Activated effector memory CD4-positive, alpha-beta T cell treated with anti-CD3 and anti-CD28 coated beads, Interleukin-2, amount 50 U/mL, for 16 hours (primary cell): ENCODE measurements at regions not wholly inside any gene's neighbourhood (a gene's known extent, or its start where the extent isn't known, plus 50 kb on each side); places are given as distances from the start of the nearest gene placed in this dataset.
A peak's percentile ranks its signal among the peaks of the same experiment; 100 is the strongest.
"Not testable (repeated sequence)": the region's sequence is repeated elsewhere in the genome, so short reads cannot be mapped to it uniquely, and the experiment has no call there.

Experiments used
- DNase-seq: peaks from one replicate; pipeline ENCODE4 v3.0.0-alpha.2; 2020

DNA sequence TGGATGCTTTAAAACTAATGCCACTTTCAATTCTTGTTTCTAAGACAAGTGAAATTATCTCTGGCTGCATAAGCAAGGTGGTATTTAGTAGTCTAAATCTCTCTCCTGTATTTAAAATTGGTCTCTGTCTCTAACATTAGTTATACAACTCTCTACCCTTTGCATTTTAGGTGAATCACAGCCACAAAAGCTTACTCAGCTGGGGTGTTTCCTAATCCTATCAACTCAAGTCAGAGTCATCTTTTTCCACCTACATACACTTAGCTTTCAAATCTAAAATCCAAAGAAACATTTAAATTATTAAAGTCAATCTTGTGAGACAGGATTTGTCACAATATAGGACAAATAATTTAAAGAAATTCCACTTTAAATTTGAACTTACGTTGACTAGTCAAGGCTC, 255.1 kb upstream of the CXADR start:
- no peak for DNase-seq

DNA sequence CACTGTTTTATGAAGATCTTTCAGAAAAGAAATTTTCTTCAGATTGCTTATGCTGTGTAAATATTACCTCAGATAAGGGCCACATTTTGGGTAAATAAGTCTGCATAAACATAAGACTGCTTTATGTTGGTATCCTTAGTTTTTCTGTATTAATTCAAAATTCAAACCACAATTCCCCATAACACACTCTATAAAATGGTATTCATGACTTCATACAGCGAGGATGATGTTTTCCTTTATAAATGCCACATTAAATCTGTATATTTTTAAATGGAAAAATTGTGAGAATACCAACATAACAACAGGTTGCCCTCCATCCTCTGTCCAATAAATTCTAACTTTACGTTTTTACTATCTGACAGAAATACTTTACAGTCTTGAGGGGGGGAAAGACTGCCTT, 248.7 kb upstream of the CXADR start:
- DNase-seq: no peak

DNA sequence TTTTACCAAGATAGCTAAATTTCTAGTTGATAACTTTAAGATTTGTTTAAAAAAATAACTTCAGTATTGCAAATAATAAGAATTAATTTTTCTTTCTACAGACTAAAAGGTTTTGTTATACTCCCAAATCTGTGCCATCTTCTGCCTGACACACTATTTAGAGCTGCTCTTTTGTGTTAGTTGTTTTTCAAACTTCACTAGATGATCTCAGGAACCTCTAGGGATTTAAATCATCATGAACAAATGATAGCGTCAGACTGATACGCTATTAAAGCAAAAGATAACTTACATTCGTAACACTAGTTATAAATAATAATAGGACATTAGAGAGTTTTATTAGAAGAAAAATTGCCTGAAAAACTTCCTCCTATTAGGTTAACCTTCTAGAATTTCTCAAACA, 243.1 kb upstream of the CXADR start:
- no peak for DNase-seq

DNA sequence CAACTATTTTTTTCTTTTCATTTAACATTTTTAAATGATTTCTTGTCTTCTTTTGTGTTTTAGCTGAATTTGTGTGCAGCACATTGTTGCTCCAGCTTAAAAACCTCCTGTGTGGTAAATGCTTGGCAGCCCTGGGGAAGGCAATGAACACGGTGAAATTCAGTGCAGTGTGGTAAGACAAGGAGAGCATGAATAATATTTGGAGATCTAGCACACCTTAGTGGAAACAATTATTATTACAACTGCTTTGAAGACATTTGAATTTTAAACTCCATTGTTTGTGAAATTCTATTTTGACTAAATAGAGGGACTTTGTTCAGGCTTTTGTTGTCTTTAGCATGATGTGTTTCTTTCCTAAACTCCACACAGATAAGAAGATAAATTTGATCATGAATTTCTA, 242.6 kb upstream of the CXADR start:
- no peak for DNase-seq

DNA sequence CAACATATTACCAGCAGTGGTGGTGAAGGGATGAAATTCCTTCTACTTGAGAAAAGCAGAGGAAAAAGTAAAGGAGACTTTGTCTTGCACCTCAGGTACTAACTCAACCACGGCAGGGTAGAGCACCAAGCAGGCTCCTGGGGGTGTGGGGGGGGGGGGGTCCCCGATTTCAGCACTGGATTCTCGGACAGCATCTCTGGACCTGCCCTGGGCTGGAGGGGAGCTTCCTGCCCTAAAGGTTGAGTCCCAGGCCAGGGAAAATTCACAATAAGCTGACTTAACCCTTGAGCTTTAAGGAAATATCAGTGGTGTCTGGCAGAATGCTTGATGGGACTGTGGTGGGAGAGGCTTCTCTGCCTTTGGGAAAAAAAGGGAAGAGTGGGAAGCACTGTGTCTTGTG, 233.2 kb upstream of the CXADR start:
- DNase-seq: no peak

DNA sequence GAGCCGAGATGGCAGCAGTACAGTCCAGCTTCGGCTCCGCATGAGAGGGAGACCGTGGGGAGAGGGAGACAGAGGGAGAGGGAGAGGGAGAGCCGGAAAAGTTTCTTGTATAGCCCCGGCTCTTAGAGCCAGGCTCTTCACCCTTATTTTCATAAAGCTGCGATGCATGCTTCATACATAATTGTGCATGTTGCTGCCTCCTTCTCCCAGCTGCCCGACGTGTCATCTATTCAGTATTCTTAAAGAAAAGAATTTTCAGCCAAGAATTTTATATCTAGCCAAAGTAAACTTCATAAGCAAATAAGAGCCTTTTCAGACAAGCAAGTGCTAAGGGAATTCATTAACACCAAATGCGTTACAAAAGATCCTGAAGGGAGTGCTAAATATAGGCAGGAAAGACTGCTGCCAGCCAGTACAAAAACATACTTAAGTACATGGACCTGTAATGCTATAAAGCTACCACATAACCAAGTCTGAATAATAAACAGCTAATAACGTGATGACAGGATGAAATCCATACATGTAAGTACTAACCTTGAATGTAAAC, 219.8 kb upstream of the CXADR start:
- not testable (repeated sequence) for DNase-seq

DNA sequence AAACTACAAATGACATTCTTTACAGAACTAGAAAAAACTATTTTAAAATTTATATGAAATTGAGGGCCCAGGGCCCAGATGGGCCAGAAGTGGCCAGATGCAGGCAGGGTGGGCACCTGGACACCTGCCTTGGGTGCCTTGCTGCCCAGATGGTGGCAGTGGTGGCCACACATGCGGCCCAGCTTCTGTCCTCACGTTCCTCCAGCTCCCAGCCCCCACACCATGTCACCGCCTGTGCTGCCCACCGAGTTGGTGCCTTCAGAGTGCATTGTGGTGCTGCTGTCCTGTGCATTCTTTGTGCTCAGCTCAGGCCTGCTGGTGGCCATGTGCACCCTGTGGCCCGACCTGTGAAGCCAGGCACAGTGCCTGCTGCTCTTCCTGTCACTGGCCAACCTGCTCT, 216.8 kb upstream of the CXADR start:
- DNase-seq: no peak

DNA sequence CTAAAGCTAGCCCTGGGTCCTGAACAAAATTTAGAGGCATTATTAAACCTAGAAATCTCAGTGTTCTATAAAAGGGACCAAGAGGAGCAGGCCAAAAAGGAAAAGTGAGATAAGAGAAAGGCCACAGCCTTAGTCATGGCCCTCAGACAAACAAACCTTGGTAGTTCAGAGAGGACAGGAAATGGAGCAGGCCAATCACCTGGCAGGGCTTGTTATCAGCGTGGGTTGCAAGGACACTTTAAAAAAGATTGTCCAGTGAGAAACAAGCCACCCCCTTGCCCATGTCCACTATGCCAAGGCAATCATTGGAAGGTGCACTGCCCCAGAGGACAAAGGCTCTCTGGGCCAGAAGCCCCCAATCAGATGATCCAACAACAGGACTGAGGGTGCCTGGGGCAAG, 213.3 kb upstream of the CXADR start:
- not testable (repeated sequence) for DNase-seq

DNA sequence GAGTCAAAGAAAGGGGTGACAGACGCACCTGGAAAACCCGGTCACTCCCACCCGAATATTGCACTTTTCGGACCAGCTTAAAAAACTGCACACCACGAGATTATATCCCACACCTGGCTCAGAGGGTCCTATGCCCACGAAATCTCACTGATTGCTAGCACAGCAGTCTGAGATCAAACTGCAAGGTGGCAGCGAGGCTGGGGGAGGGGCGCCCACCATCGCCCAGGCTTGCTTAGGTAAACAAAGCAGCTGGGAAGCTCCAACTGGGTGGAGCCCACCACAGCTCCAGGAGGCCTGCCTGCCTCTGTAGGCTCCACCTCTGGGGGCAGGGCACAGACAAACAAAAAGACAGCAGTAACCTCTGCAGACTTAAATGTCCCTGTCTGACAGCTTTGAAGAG, 185.1 kb upstream of the CXADR start:
- DNase-seq: not testable (repeated sequence)

DNA sequence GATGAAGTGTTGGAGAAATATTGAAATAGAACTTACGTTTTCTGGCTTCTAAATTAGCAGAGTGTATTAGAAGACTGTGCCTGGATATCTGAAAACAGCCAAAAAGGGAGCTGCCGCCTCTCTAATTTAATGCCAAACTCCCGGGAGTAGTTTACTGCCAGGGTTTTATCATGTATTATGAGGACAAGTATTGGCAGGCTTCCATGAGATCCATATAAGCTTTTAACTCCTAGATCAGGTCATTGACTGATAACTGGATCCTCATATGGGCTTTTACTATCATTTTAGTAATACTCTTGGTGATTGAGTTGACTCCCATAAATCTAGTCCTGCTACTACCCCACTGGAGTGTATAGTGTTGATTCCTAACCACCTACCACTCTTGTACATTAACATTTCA, 178.4 kb upstream of the CXADR start:
- DNase-seq: no peak

DNA sequence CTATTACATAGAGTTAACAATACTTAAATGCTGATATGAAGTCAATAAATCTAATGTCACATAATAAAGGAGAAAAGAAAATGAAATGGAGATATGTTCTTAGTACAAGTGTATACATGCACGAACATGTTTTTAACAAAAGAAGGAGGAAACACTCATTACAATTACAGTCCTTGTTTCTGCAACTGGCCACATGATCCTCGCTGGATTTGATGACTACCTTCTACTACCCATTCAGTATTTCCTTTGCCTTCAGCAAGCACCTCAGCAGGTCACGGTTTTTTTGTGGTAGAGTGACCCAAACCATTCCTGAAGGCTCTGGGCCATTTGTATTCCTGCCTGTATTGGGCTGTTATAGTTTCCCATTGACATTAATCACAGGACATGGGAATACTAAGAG, 172.8 kb upstream of the CXADR start:
- no peak for DNase-seq

DNA sequence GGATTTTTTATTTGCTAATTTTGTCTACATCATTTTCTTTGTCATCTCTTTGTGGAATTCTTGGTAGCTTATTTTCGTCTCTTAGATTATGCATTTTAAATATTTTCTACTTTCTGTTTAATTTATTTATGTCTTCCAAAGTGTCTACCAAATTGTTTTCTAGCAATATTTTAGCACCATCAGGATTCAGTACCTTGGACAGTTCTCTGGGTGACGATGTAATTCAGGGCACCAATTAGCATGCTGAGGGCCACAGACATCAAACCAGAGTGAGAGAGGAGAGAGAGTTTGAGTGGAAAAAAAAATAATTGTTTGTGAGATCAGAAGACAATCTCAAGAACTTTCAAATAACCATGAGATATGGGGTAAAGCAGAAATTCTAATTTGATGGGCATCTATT, 169.8 kb upstream of the CXADR start:
- DNase-seq: no peak

DNA sequence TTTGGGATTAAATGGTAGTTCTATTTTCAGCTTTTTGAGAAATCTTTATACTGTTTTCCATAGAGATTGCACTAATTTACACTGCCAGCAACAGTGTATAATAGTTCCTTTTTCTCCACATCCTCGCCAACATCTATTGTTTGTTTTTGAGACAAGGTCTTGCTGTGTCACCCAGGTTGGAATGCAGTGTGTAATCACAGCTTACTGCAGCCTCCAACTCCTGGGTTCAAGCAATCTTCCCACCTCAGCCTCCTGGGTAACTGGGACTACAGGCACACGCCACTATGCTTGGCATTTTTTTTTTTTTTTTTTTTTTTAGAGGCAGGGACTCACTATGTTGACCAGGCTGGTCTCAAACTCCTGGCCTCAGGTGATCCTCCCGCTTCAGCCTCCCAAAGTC, 164.5 kb upstream of the CXADR start:
- DNase-seq: no peak

DNA sequence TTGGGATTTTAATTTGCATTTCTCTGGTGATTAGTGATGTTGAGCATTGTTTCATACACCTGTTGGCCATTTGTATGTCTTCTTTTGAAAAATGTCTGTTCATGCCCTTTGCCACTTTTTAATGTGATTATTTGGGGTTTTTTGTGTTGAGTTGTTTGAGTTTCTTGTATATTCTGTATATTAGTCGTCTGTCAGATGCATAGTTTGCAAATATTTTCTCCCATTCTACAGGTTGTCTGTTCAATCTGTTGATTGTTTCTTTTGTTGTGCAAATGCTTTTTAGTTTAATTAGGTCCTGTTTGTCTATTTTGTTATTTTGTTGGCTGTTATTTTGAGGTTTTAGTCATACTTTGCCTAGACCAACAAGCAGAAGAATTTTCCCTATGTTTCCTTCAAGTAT, 164.0 kb upstream of the CXADR start:
- DNase-seq: no peak

DNA sequence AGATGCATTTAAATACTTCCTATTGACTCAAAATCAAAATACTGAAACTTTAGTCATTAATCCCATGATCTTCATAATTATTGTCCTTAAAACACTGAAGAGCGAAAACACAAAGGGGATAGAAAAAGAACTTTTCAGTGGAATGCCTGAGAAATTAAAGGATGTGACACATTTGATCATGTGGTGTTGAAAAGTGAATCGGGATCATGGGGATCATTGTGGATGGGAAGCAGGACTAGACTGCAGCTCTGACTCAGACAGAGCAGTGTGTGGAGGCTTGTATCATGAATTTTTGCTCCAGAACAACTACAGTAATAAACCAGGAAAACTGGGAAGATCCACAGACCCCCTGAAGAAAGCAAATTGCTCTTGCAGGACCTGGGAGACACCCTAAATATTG, 161.1 kb upstream of the CXADR start:
- DNase-seq: no peak

DNA sequence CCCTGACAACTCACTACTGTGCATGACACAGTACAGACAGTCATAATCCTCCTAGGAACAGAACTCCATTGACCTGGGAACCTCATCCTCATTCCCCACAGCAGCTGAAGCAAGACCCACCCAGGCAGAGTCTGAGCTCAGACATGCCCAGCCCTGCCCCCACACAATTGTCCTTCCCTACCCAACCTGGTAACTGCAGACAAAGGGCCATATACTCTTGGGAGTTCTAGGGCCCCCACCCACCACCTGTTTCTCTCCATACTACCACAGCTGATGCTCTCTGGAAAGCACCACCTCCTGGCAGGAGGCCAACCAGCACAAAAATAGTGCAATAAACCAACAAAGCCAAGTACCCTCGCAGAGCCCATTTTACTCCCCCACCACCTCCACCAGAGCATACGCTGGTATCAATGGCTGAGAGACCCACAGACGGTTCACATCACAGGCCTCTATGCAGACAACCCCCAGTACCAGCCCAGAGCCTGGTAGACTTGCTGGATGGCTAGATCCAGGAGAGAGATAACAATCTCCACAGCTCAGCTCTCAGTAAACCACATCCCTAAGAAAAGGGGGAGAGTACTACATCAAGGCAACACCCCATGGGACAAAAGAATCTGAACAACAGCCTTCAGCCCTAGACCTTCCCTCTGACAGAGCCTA, 159.7 kb upstream of the CXADR start:
- DNase-seq: no peak

DNA sequence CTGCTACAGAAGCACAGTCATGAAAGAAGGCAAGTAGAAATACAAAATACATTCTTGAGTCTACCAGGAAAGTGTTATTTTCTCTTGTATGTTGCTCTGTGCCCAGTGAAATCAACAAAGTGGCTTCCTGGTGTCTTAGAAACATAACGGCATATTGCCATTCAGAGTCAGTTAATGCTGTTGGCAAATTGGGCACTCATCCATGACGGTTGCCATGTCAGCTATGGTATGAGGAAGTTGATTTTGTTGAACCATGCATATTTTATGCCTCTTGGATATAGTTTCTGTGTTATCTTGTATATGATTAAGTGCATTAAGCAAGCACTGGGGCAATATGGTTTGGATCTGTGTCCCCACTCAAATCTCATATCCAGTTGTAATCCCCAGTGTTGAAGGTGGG, 153.1 kb upstream of the CXADR start:
- DNase-seq: no peak

DNA sequence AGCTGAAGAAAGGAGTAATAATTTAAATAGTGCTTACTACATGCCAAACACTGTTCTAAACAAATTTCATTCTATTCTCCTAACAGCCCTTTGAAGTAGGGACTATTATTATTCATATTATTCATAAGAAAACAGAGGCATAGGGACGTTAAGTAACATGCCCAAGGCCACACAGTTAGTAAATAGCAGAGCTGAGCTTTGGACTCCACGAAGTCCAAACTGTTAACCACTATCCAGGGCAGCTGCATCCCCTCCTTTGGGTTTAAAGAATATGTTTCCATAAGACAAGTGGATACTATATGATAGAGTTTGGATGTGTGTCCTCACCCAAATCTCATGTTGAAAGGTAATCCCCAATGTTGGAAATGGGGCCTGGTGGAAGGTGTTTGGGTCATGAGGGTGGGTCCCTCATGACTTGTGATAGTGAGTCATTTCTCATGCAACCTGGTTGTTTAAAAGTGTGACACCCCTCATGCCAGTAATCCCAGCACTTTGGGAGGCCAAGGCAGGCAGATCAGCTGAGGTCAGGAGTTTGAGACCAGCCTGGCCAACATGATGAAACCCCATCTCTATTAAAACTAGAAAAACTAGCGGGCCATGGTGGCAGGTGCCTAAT, 144.0 kb upstream of the CXADR start:
- DNase-seq: no peak

DNA sequence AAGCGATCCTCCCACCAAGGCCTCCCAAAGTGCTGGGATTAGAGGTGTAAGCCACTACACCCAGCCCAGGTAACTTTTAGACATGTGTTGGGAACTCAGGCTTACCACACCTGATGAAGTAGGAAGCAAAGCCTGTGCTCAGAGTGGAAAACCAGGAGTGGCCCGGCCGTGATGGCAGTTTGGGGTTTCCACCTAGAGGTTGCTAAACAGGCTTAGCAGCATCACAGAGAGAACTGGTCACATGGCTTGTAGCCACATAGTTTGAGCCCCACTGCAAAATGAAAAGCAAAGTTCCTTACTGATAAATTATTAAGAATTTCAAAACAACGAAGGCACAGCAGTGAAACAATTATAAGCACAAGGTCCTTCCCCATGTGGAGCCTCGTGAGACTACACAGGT, 142.6 kb upstream of the CXADR start:
- no peak for DNase-seq

DNA sequence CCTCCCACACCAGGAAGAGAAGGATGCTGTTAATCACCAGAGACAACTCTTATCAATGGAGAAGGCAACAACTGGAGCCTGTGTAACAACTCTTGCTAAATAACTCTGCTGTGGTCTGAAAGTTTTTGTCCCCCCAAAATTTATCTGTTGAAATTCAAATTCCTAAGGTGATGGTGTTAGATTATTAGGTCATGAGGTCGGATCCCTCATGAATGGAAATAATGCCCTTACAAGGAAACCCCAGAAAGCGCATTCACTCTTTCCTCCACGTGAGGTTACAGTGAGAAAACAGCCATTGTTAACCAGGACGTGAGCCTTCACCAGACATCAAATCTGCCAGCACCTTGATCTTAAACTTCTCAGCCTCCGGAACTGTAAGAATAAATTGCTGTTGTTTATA, 141.9 kb upstream of the CXADR start:
- no peak for DNase-seq

DNA sequence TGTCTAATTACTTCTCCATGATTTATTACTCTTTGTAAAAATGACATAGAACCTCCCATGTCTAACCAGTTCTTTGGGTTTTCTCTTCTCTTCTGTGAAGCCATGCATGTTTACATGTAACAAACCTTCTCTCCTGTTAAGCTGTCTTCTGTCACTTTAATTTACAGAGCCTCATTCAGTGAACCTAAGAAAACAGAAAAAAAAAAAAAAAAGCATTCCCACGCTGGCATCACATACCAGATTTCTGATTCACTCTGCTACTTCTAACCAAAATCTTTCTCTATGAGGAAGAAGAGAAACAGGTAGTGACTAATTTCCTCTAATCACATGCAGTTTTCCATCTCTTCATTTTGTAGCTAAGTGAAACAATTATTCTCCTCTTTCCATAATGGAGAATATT, 141.4 kb upstream of the CXADR start:
- no peak for DNase-seq

DNA sequence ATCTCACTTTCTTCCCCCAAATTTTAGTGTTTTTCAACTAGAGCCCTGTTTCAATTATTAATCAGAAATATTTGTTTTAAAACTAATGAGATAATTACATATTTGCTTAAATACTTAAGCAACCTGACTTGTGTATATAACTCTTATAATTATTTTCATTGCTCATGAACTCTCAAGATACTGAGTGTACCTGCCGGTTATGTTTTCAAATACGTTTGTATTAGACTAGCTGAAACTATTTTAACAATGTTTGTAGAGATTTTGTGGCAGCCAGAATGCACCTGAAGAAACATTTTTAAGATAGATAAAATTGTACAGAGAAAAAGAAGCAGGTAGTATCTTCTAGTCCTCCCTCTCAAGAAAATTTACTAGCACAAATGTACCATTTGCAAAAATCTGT, 140.6 kb upstream of the CXADR start:
- no peak for DNase-seq

DNA sequence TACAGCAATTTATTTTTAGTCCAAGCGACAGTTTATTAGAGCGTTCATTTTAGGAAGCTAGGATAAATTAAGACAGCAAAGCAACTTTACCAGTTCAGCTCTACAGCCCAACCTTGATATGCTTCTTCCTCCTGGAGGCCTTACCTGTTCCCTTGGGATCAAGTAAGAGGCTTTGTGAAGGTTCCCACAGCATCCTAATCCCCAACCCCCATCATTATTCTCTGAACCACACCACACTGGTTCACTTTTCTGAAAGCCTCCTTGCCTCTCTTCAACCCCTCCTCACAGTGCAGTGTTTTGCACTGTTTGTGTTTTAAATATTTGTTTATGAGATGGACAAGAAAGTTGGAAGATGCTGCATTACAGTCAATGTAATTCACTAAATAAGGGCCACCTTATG, 126.3 kb upstream of the CXADR start:
- DNase-seq: no peak

DNA sequence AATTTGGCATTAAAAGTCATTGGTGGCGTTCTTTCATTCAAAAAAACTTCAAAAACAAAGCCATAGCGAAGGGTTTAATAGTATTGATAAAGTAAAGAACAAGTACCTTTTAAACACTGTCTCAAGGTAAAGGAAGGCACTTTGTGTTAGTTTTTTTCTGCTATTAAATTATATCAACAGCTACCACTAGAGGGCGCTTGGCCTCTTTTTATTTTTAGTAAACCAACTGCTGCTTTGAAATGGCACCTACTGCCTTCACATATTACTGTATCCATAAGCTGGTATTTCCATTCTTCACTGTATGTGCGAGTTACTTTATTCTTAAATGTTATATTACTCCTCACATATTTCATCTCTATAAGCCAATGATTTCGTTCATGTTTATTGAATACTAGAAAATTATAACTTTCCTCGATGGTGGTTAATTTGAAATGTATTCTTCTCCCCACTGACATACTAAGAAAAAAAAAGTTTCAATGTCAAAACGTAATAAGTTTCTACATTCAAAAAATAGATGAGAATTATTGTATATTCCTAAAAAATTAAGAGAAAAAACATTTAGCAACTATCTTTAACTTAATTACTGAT, 125.7 kb upstream of the CXADR start:
- peak; percentile 70 for DNase-seq

DNA sequence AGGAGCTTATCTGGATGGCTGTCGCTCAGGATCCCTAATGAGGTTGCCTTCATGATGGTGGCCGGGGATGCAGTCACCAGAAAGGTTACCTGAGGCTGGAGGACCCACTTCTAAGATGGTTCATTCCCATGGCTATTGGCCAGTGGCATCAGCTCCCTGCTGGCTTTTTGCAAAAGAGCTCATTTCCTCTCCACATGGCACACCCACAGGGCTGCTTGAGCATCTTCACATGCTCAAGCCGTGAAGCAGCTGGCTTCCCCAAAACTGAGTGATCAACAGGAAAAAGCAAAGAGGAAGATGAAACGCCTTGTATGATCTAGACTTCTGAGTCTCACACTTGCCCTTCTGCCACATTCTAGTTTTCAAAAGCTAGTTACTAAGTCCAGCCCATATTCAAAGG, 124.6 kb upstream of the CXADR start:
- DNase-seq: no peak
